OCI-M1 (cell line): ENCODE measurements at regions not wholly inside any gene's neighbourhood (a gene's known extent, or its start where the extent isn't known, plus 50 kb on each side); places are given as distances from the start of the nearest gene placed in this dataset.

Experiments
- DNase-seq: peaks from one replicate; lab custom pipeline; 2025; lab: John Stamatoyannopoulos, UW

GRCh38 chr14:22039938-22040780 is 366.5 kb upstream of the OR4E1 start:
- peak; percentile 26 for DNase-seq

DNA sequence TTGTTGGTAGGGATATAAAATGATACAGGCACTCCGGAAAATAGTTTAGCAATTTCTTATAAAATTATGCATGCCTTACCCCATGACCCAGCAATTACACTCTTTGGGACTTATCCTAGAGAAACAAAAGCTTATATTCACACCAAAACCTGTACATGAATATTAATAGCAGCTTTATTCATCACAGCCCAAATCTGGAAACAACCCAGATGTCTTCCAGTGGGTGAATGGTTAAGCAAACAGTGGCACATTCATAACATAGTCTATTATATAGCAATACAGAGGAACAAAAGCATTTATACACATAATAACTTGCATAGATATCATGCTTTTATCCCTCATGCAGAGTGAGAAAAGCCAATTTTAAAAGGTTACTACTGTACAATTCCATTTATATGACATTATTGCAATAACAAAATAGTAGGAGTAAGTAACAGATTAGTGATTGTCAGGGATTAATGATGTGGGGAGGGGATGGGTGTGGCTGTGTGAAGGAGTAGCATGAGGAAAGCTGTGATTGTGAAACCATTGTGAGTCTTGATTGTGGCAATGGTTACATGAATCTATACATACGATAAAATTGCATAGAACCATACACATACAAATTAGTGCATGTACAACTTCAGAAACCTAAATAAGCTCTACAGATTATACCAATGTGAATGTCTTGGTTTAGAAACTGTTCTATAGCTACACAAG is 363.1 kb upstream of the OR4E1 start:
- DNase-seq = no peak

DNA sequence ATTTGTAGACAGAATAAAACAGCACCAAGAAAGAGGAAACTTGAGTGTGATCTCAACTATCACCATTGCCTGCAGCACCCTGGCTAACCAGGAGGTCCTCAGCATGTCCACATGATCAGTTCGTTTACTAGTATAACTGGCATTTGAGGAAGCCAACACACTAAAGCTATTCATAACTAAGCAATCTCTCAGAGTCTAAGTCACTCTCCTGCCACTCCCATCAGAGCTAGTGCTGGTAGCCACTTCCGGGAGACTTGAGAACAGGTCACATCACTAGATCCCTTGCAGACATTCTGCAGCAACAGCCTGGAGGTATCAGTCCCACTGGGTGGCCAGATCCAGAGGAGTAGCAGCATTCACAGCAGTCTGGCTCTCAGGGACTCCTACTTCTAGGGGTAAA is 352.9 kb upstream of the OR4E1 start:
- peak; percentile 16 for DNase-seq

GRCh38 chr14:22025879-22026278 is 352.3 kb upstream of the OR4E1 start:
- DNase-seq = no peak

- DNase-seq = no peak
Observed at GRCh38 chr14:22024137-22024536, 350.5 kb upstream of the OR4E1 start.

DNA sequence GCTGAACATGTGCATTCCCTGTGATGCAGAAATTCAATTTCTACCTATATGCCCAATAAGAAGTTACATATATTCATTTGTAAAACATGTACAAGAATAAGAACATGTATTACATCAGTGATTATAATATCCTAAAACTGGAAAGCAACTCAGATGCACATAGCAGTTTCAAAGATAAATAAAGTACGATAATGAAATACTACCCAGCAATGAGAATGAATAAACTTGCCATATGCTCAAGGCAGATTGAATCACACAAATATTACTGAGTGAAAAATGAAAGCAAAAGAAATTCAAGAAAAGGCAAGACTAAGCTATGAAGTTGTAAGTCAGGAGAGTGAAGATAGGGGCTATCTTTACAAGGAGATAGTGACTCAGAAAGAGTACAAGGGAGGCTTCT is 345.3 kb upstream of the OR4E1 start:
- peak; percentile 54 for DNase-seq

DNA sequence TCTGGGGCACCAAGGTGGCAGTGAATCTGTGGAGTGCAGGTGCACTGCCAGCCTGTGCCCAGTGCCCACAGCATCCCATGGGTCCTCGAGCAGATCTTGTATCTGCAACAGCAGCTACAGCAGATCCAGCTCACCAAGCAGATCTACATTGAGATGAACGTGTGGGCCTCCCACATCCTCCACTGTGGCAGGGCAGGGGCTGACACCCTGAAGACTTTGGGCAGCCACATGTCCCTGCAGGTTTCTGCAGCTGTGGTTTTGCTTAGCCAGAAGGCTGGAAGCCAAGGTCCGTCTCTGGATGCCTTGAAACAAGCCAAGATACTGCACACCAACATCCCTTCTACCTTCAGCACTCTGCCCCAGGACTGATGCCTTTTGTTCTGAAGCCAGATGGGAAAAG is 338.8 kb upstream of the OR4E1 start:
- DNase-seq = no peak

- no peak for DNase-seq
Observed at GRCh38 chr14:22011253-22011642, 337.6 kb upstream of the OR4E1 start.

GRCh38 chr14:22010545-22011252 is 337.1 kb upstream of the OR4E1 start:
- no peak for DNase-seq

- no peak for DNase-seq
Observed at GRCh38 chr14:22008766-22009165, 335.1 kb upstream of the OR4E1 start.

DNA sequence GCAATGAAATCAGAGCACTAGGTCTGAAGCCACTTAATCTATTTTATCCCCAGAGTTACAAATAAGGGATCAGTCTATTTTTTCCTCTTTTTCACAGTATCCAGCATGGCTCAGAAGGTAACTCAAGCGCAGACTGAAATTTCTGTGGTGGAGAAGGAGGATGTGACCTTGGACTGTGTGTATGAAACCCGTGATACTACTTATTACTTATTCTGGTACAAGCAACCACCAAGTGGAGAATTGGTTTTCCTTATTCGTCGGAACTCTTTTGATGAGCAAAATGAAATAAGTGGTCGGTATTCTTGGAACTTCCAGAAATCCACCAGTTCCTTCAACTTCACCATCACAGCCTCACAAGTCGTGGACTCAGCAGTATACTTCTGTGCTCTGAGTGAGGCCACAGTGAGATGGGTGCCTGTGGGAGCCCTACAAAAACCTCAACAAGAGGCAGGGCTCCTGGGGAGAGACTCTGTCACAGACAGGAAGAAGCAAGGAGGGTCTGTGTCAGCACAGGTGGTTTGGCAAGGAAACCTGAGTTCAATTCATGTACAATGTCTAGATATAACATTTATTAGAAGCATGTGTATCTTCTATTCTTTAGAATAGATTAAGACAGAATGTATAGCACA is 334.3 kb upstream of the OR4E1 start:
- no peak for DNase-seq

GRCh38 chr14:22007363-22007762 is 333.7 kb upstream of the OR4E1 start:
- DNase-seq = no peak

GRCh38 chr14:22003461-22003860 is 329.8 kb upstream of the OR4E1 start:
- DNase-seq = no peak

- DNase-seq = peak; percentile 59
Observed at GRCh38 chr14:22002860-22003284, 329.3 kb upstream of the OR4E1 start.

DNA sequence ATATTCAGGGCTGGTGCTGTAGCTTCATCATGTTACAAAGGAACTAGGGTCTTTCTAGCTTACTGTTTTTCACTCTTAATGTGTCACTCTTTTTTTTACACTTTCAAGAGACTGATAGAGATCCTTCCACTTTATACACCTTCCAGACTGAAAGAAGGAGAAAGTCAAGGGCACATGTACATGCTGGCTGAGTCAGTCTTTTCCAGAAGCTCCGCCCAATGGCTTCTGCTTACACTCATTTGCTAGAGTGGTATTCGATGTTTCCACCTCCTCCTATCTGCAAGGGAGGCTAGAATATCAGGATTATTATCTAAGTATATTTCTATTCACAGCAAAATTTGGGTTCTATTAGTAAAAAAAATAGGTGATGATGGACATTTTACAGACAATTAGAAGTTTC is 325.8 kb upstream of the OR4E1 start:
- no peak for DNase-seq

DNA sequence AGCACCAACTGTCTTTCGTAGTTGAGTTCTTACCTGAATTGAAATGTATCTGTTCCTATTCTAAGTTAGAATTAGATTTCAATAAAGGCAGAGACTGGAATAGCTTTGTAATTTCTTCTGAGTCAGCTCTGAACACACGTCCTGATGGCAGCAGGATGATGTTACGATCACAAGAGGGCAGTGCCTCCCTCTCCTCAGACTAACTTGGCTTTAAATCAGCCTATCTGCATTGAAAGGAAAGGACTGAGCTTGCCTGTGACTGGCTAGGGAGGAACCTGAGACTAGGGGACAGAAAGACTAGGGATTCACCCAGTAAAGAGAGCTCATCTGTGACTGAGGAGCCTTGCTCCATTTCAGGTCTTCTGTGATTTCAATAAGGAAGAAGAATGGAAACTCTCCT is 323.7 kb upstream of the OR4E1 start:
- peak; percentile 63 for DNase-seq

DNA sequence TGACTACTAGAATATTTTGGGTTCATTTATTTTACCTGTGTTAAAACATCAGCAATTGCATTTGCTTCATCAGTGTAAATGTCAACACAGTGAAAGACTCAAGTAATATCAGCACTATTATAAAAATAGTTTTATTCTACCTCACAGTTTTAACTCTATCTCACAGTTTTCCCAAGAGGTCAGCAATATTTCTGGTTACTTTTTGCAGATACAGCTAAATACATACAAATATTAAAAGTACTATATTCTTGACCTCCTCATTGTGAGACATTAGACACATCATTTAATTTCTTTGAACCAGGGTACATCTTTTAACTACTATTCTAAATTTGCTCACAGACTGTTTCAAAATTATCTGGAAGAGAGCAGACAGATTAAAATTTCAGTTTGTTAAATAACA is 321.7 kb upstream of the OR4E1 start:
- no peak for DNase-seq

DNA sequence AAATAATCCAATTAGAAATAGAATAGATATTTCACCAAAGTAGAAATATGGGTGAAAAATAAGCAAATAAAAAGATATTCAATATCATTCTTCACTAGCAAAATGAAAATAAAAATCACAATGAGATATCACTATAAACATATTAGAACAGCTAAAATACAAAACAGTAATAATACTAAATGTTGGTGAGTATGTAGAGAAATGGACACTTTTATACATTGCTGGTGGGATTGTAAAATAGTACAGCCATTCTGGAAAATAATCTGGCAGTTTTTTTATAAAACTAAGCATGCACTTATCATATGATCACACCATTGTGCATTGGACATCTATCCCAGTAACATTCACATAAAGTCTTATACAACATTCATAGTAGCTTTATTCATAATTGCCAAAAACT is 320.2 kb upstream of the OR4E1 start:
- DNase-seq = no peak

GRCh38 chr14:21993070-21993469 is 319.5 kb upstream of the OR4E1 start:
- DNase-seq = no peak

- DNase-seq = no peak
Observed at GRCh38 chr14:21991130-21991529, 317.5 kb upstream of the OR4E1 start.

- peak; percentile 23 for DNase-seq
Observed at GRCh38 chr14:21990116-21990515, 316.5 kb upstream of the OR4E1 start.

- no peak for DNase-seq
Observed at GRCh38 chr14:21989090-21989489, 315.5 kb upstream of the OR4E1 start.
